MCF 10A (cell line): ENCODE measurements at regions not wholly inside any gene's neighbourhood (a gene's known extent, or its start where the extent isn't known, plus 50 kb on each side); places are given as distances from the start of the nearest gene placed in this dataset.

Experiments used
- BruUV-seq: library from RNA; stranded (reverse); fragments of 400-500 nt; replicated peaks from 2 replicates; lab custom pipeline; 2021; lab: Mats Ljungman, UMichigan
- CTCF ChIA-PET: fragments of 300-600 bp; sonication (Branson Sonifier 250); formaldehyde crosslinking; extraction: SDS; loops from one replicate; lab custom pipeline; 2021; ENCODE audit warnings: antibody characterized with exemption, inconsistent platforms; lab: Yijun Ruan, JAX
- POLR2A ChIA-PET: fragments of 300-600, 350-650 bp; sonication (Branson Sonifier 250); formaldehyde crosslinking; extraction: SDS; loops from one replicate; lab custom pipeline; 2020; ENCODE audit warnings: antibody characterized with exemption, inconsistent platforms; lab: Yijun Ruan, JAX
- DNase-seq: peaks from one replicate; pipeline ENCODE4 v3.0.0-alpha.2; 2018; ENCODE audit not compliant: unreplicated experiment
- H3K27ac Mint-ChIP-seq: one replicate; pipeline ENCODE4 v1.8.0; 2022; ENCODE audit warnings: mild to moderate bottlenecking, low read depth, mixed read lengths; ENCODE audit not compliant: unreplicated experiment
- H3K27me3 Mint-ChIP-seq: one replicate; pipeline ENCODE4 v1.8.0; 2022; ENCODE audit warnings: mixed read lengths; ENCODE audit not compliant: insufficient read depth, unreplicated experiment
- H3K36me3 Mint-ChIP-seq: one replicate; pipeline ENCODE4 v1.8.0; 2022; ENCODE audit warnings: mild to moderate bottlenecking, moderate library complexity, mixed read lengths; ENCODE audit not compliant: insufficient read depth, unreplicated experiment
- H3K4me1 Mint-ChIP-seq: one replicate; pipeline ENCODE4 v1.8.0; 2022; ENCODE audit warnings: mixed read lengths; ENCODE audit not compliant: insufficient read depth, unreplicated experiment
- H3K4me3 Mint-ChIP-seq: one replicate; pipeline ENCODE4 v1.8.0; 2022; ENCODE audit warnings: mild to moderate bottlenecking, moderate library complexity, mixed read lengths; ENCODE audit not compliant: unreplicated experiment
- H3K9me3 Mint-ChIP-seq: one replicate; pipeline ENCODE4 v1.8.0; 2022; ENCODE audit warnings: mixed read lengths; ENCODE audit not compliant: unreplicated experiment
- CTCF ChIP-seq: fragments of 200-600 bp; IDR thresholded peaks from one replicate; pipeline ENCODE4 v1.8.0; 2022; ENCODE audit warnings: antibody characterized with exemption, mild to moderate bottlenecking; ENCODE audit not compliant: unreplicated experiment
- intact Hi-C: fragments of 100-400 bp; cut with micrococcal nuclease; formaldehyde crosslinking; loops from 2 replicates; pipeline ENCODE4 v1.14.1; 2022

GRCh38 chr2:152930501-152930900 lies 212.1 kb downstream of the ARL6IP6 start:
- no TSS peak for BruUV-seq
- H3K4me1 Mint-ChIP-seq, result peaks cover 8% of the 10 kb centered on the region
- intact Hi-C loops, result no loop called here
- H3K27me3 Mint-ChIP-seq, result no peaks in the 10 kb centered on the region
- no peaks in the 10 kb centered on the region for H3K36me3 Mint-ChIP-seq
- no peak for TF ChIP-seq CTCF
- POLR2A ChIA-PET, result no interaction called here
- no peak overlapping the region for H3K27ac Mint-ChIP-seq
- H3K4me3 Mint-ChIP-seq, result no peak overlapping the region
- no peaks in the 10 kb centered on the region for H3K9me3 Mint-ChIP-seq
- CTCF ChIA-PET, result interaction anchor here (0.7 kb wide), 1 partner anchor 10 kb away, joined by 3 read pairs; no protein-coding TSS in a partner anchor
- no peak for DNase-seq

GRCh38 chr2:152929628-152930027 lies 211.2 kb downstream of the ARL6IP6 start:
- ChIA-PET CTCF (no interaction called here), POLR2A (no interaction called here)
- Mint-ChIP-seq H3K36me3 (no peaks in the 10 kb centered on the region), H3K9me3 (no peaks in the 10 kb centered on the region), H3K27me3 (no peaks in the 10 kb centered on the region), H3K4me1 (peaks cover 16% of the 10 kb centered on the region), H3K4me3 (no peak overlapping the region), H3K27ac (no peak overlapping the region)
- no TSS peak for BruUV-seq
- TF ChIP-seq CTCF, result no peak
- intact Hi-C loops, result loop anchor here (10.0 kb wide), 3 partner anchors 185 to 1445 kb away; partner anchors contain the start of gene STAM2
- no peak for DNase-seq

- peak; percentile 92 for TF ChIP-seq CTCF
Measured at GRCh38 chr2:152925547-152926448, 207.4 kb downstream of the ARL6IP6 start.

GRCh38 chr2:152924722-152925121 lies 206.3 kb downstream of the ARL6IP6 start:
- ChIA-PET CTCF (interaction anchor here (0.6 to 1.8 kb wide), 5 partner anchors 48 to 698 kb away, joined by 3 read pairs; no protein-coding TSS in a partner anchor), POLR2A (interaction anchor here (1.0 kb wide), 1 partner anchor 69 kb away, joined by 3 read pairs; no protein-coding TSS in a partner anchor)
- Mint-ChIP-seq H3K27me3 (no peaks in the 10 kb centered on the region), H3K4me1 (peaks cover 32% of the 10 kb centered on the region), H3K4me3 (peak overlapping the region; percentile 1), H3K27ac (no peak overlapping the region), H3K9me3 (no peaks in the 10 kb centered on the region), H3K36me3 (no peaks in the 10 kb centered on the region)
- no peak for TF ChIP-seq CTCF
- intact Hi-C loops, result loop anchor here (2.0 to 10.0 kb wide), 9 partner anchors 64 to 1450 kb away; partner anchors contain the start of genes ARL6IP6, PRPF40A, RPRM and STAM2
- DNase-seq, result peak; percentile 95
- BruUV-seq, result no TSS peak

More at GRCh38 chr2:152925547-152926448, 207.4 kb downstream of the ARL6IP6 start:
- no peaks in the 10 kb centered on the region for H3K9me3 Mint-ChIP-seq
- peaks cover 29% of the 10 kb centered on the region for H3K4me1 Mint-ChIP-seq
- intact Hi-C loops, result loop anchor here (2.0 to 10.0 kb wide), 6 partner anchors 65 to 1449 kb away; partner anchors contain the start of genes RPRM and STAM2
- no peaks in the 10 kb centered on the region for H3K36me3 Mint-ChIP-seq
- H3K27me3 Mint-ChIP-seq, result no peaks in the 10 kb centered on the region
- CTCF ChIA-PET, result interaction anchor here (0.5 to 1.6 kb wide), 58 partner anchors 9 to 1456 kb away, joined by 3 to 15 read pairs (median 3); partner anchors contain the start of gene RPRM
- H3K27ac Mint-ChIP-seq, result peak overlapping the region; percentile 23
- POLR2A ChIA-PET, result interaction anchor here (0.6 to 1.2 kb wide), 4 partner anchors 33 to 237 kb away, joined by 3 read pairs; no protein-coding TSS in a partner anchor
- DNase-seq, result peak; percentile 94
- H3K4me3 Mint-ChIP-seq, result peak overlapping the region; percentile 23
- no TSS peak for BruUV-seq
